H9 (cell line): ENCODE measurements at regions not wholly inside any gene's neighbourhood (a gene's known extent, or its start where the extent isn't known, plus 50 kb on each side); places are given as distances from the start of the nearest gene placed in this dataset.

Experiments
- DNase-seq: peaks from one replicate; pipeline ENCODE4 v3.0.0-alpha.2; 2017
- H2AFZ ChIP-seq: one replicate; pipeline ENCODE4 v1.6.1; 2013; ENCODE audit warnings: mild to moderate bottlenecking, low read length, control low read depth, moderate library complexity
- H2AK5ac ChIP-seq: 2 replicates; pipeline ENCODE4 v1.6.1; 2013; ENCODE audit warnings: low read length, control low read depth, mixed read lengths; ENCODE audit not compliant: insufficient read length
- H2BK120ac ChIP-seq: one replicate; pipeline ENCODE4 v1.6.1; 2013; ENCODE audit warnings: low read depth, mild to moderate bottlenecking, low read length, control low read depth, inconsistent platforms; ENCODE audit not compliant: poor library complexity, severe bottlenecking
- H2BK12ac ChIP-seq: 2 replicates; pipeline ENCODE4 v1.6.1; 2013; ENCODE audit warnings: low read length, control low read depth, mixed read lengths, low read depth; ENCODE audit not compliant: insufficient read length
- H2BK15ac ChIP-seq: 2 replicates; pipeline ENCODE4 v1.6.1; 2013; ENCODE audit warnings: low read depth, low read length, control low read depth
- H2BK20ac ChIP-seq: one replicate; pipeline ENCODE4 v1.6.1; 2013; ENCODE audit warnings: low read depth, mild to moderate bottlenecking, low read length, control low read depth, inconsistent platforms; ENCODE audit not compliant: poor library complexity, severe bottlenecking
- H2BK5ac ChIP-seq: 2 replicates; pipeline ENCODE4 v1.6.1; 2013; ENCODE audit warnings: low read length, control low read depth, mixed read lengths; ENCODE audit not compliant: insufficient read length
- H3K14ac ChIP-seq: 2 replicates; pipeline ENCODE4 v1.6.1; 2013; ENCODE audit warnings: low read length, control low read depth; ENCODE audit not compliant: insufficient read depth
- H3K18ac ChIP-seq: 2 replicates; pipeline ENCODE4 v1.6.1; 2013; ENCODE audit warnings: low read depth, mild to moderate bottlenecking, mixed read lengths, low read length, control low read depth; ENCODE audit not compliant: insufficient read length
- H3K23ac ChIP-seq: 2 replicates; pipeline ENCODE4 v1.6.1; 2013; ENCODE audit warnings: low read length, control low read depth, mixed read lengths, low read depth; ENCODE audit not compliant: insufficient read length
- H3K23me2 ChIP-seq: 2 replicates; pipeline ENCODE4 v1.6.1; 2013; ENCODE audit warnings: low read depth, mild to moderate bottlenecking, mixed read lengths, low read length, control low read depth; ENCODE audit not compliant: insufficient read length, poor library complexity, severe bottlenecking
- H3K27ac ChIP-seq: 2 replicates; pipeline ENCODE4 v1.5.1; 2013; ENCODE audit warnings: low read length, control low read depth, mixed read lengths, low read depth; ENCODE audit not compliant: insufficient read length
- H3K27me3 ChIP-seq: 2 replicates; pipeline ENCODE4 v1.6.1; 2013; ENCODE audit warnings: low read length, control low read depth, inconsistent platforms; ENCODE audit not compliant: insufficient read depth
- H3K4ac ChIP-seq: 2 replicates; pipeline ENCODE4 v1.6.1; 2013; ENCODE audit warnings: low read depth, mild to moderate bottlenecking, control low read depth, inconsistent platforms, low read length, moderate library complexity
- H3K4me1 ChIP-seq: 2 replicates; pipeline ENCODE4 v1.6.1; 2013; ENCODE audit warnings: low read length, control low read depth, inconsistent platforms; ENCODE audit not compliant: insufficient read depth
- H3K4me2 ChIP-seq: 2 replicates; pipeline ENCODE4 v1.6.1; 2013; ENCODE audit warnings: low read length, control low read depth, mixed read lengths; ENCODE audit not compliant: insufficient read length, insufficient read depth
- H3K56ac ChIP-seq: 2 replicates; pipeline ENCODE4 v1.6.1; 2013; ENCODE audit warnings: low read depth, mild to moderate bottlenecking, mixed read lengths, low read length, control low read depth; ENCODE audit not compliant: insufficient read length
- H3K79me1 ChIP-seq: 2 replicates; pipeline ENCODE4 v1.6.1; 2013; ENCODE audit warnings: low read depth, mild to moderate bottlenecking, moderate library complexity, low read length, control low read depth, inconsistent platforms; ENCODE audit not compliant: insufficient read depth, poor library complexity, severe bottlenecking
- H3K79me2 ChIP-seq: 2 replicates; pipeline ENCODE4 v1.6.1; 2013; ENCODE audit warnings: low read length, control low read depth, inconsistent platforms; ENCODE audit not compliant: insufficient read depth
- H3K9ac ChIP-seq: 2 replicates; pipeline ENCODE4 v1.6.1; 2013; ENCODE audit warnings: low read length, control low read depth, mixed read lengths; ENCODE audit not compliant: insufficient read length; ENCODE audit errors: extremely low read depth
- H3K9me3 ChIP-seq: one replicate; pipeline ENCODE4 v1.6.1; 2013; ENCODE audit warnings: low read depth, low read length, inconsistent platforms; ENCODE audit not compliant: control insufficient read depth
- H3T11ph ChIP-seq: one replicate; pipeline ENCODE4 v1.6.1; 2013; ENCODE audit warnings: mild to moderate bottlenecking, low read length, control low read depth, inconsistent platforms
- H4K20me1 ChIP-seq: one replicate; pipeline ENCODE4 v1.6.1; 2013; ENCODE audit not compliant: control insufficient read depth, insufficient read length, insufficient read depth
- H4K5ac ChIP-seq: 2 replicates; pipeline ENCODE4 v1.6.1; 2013; ENCODE audit warnings: low read depth, mild to moderate bottlenecking, mixed read lengths, low read length, control low read depth; ENCODE audit not compliant: insufficient read length
- H4K8ac ChIP-seq: replicated peaks from 2 replicates; pipeline ENCODE4 v1.6.1; 2013; ENCODE audit warnings: low read length, control low read depth, mixed read lengths, low read depth; ENCODE audit not compliant: insufficient read length
- H4K91ac ChIP-seq: 2 replicates; pipeline ENCODE4 v1.6.1; 2013; ENCODE audit warnings: low read depth, mild to moderate bottlenecking, moderate library complexity, mixed read lengths, low read length, control low read depth; ENCODE audit not compliant: insufficient read length
- H3K27ac Mint-ChIP-seq, 3 experiments: 2 replicates in 2 of 3; 3 replicates in 1 of 3; pipeline ENCODE4 v1.8.0; 2020 to 2021; ENCODE audit warnings: mixed read lengths in 3 of 3, mild to moderate bottlenecking in 1 of 3, moderate library complexity in 1 of 3
- H3K27me3 Mint-ChIP-seq: 2 replicates; pipeline ENCODE4 v1.8.0; 2021; ENCODE audit warnings: low read depth, mild to moderate bottlenecking, moderate library complexity, mixed read lengths
- H3K36me3 Mint-ChIP-seq, 3 experiments: 2 replicates in 2 of 3; 3 replicates in 1 of 3; pipeline ENCODE4 v1.8.0; 2020 to 2021; ENCODE audit warnings: low read depth in 3 of 3, mixed read lengths in 3 of 3; ENCODE audit not compliant: insufficient read depth in 1 of 3
- H3K4me1 Mint-ChIP-seq, 2 experiments: 2 replicates each; pipeline ENCODE4 v1.8.0; 2020; ENCODE audit warnings: mixed read lengths in 2 of 2
- H3K4me3 Mint-ChIP-seq, 2 experiments: 2 replicates in 1 of 2; 3 replicates in 1 of 2; pipeline ENCODE4 v1.8.0; 2020 to 2021; ENCODE audit warnings: mild to moderate bottlenecking in 2 of 2, mixed read lengths in 2 of 2, moderate library complexity in 1 of 2
- H3K9me3 Mint-ChIP-seq, 2 experiments: 2 replicates in 1 of 2; 3 replicates in 1 of 2; pipeline ENCODE4 v1.8.0; 2020; ENCODE audit warnings: mild to moderate bottlenecking in 2 of 2, mixed read lengths in 2 of 2, moderate library complexity in 1 of 2
- WGBS: extraction: QIAGEN DNeasy Blood & Tissue Kit; methylation state at CpG from one replicate; pipeline ENCODE4 v1.1.7; 2013; ENCODE audit warnings: missing lambda C conversion rate, low lambda C conversion rate, mixed read lengths; ENCODE audit not compliant: insufficient read length; ENCODE audit errors: extremely low coverage; 5-methylcytosine and 5-hydroxymethylcytosine counted together
- TF ChIP-seq, protein P1 (sequence below): fragments of 200-600 bp; sonication (generic); conservative IDR thresholded peaks from 3 replicates; pipeline ENCODE4 v1.8.0; 2021; ENCODE audit warnings: antibody characterized with exemption, mild to moderate bottlenecking

- no CpG with 5 or more reads among the region's 3 CpGs for WGBS
- Histone ChIP-seq H3K4me2 (no peak overlapping the region), H4K8ac (no peak overlapping the region)
Observed at GRCh38 chr4:110753466-110753865, 130.6 kb upstream of the PITX2 start.

More at GRCh38 chr4:110753466-110753865, 130.6 kb upstream of the PITX2 start:
- Histone ChIP-seq H2BK5ac (no peak overlapping the region), H3K18ac (no peak overlapping the region), H2AFZ (no peak overlapping the region), H3K79me2 (no peaks in the 10 kb centered on the region), H3K23me2 (no peaks in the 10 kb centered on the region), H3K56ac (no peak overlapping the region), H2BK120ac (no peak overlapping the region), H4K5ac (no peak overlapping the region), H3K9me3 (no peaks in the 10 kb centered on the region), H2BK12ac (no peak overlapping the region), H3K27ac (no peak overlapping the region), H2BK20ac (no peak overlapping the region), H3K14ac (no peak overlapping the region), H4K91ac (no peak overlapping the region), H3K9ac (no peak overlapping the region), H3K79me1 (no peaks in the 10 kb centered on the region), H2AK5ac (no peak overlapping the region), H3K27me3 (no peaks in the 10 kb centered on the region), H4K20me1 (no peaks in the 10 kb centered on the region), H3T11ph (no peak overlapping the region), H3K23ac (no peak overlapping the region), H3K4ac (no peak overlapping the region), H3K4me1 (no peaks in the 10 kb centered on the region), H2BK15ac (no peak overlapping the region)
- no peaks in the 10 kb centered on the region for H3K36me3 Mint-ChIP-seq
- H3K4me1 Mint-ChIP-seq, result peaks cover 0 to 2% of the 10 kb centered on the region in 2 experiments; a peak in 1 of 4 replicates
- no peaks in the 10 kb centered on the region for H3K9me3 Mint-ChIP-seq
- no peak overlapping the region for H3K4me3 Mint-ChIP-seq
- peak overlapping the region in 1 of 3 experiments; percentile 44; a peak in 1 of 7 replicates for H3K27ac Mint-ChIP-seq
- TF ChIP-seq, protein P1, sequence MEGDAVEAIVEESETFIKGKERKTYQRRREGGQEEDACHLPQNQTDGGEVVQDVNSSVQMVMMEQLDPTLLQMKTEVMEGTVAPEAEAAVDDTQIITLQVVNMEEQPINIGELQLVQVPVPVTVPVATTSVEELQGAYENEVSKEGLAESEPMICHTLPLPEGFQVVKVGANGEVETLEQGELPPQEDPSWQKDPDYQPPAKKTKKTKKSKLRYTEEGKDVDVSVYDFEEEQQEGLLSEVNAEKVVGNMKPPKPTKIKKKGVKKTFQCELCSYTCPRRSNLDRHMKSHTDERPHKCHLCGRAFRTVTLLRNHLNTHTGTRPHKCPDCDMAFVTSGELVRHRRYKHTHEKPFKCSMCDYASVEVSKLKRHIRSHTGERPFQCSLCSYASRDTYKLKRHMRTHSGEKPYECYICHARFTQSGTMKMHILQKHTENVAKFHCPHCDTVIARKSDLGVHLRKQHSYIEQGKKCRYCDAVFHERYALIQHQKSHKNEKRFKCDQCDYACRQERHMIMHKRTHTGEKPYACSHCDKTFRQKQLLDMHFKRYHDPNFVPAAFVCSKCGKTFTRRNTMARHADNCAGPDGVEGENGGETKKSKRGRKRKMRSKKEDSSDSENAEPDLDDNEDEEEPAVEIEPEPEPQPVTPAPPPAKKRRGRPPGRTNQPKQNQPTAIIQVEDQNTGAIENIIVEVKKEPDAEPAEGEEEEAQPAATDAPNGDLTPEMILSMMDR, result no peak
- no peak for DNase-seq
- H3K27me3 Mint-ChIP-seq, result no peaks in the 10 kb centered on the region
